ENCODE measurements at regions not wholly inside any gene's neighbourhood (a gene's known extent, or its start where the extent isn't known, plus 50 kb on each side); places are given as distances from the start of the nearest gene placed in this dataset.

- ATAC-seq (no peak), DNase-seq (no peak)
- 82% methylated on average over 2 of the region's 2 CpGs for WGBS (ENCODE audit: insufficient coverage, low coverage, low lambda C conversion rate, missing lambda C conversion rate)
- intact Hi-C loops (cut with DNase I) = no loop called here
- no peak for TF ChIP-seq CTCF (IDR thresholded peaks at IDR 0.05)
- no peak for TF ChIP-seq POLR2A (IDR thresholded peaks at IDR 0.05)
- Histone ChIP-seq H3K4me1 (no peaks in the 10 kb centered on the region), H3K36me3 (no peaks in the 10 kb centered on the region), H3K27me3 (no peaks in the 10 kb centered on the region), H3K27ac (no peak overlapping the region), H3K4me3 (no peak overlapping the region), H3K9me3 (no peaks in the 10 kb centered on the region)
Observed at GRCh38 chr2:6368281-6368680, 497.4 kb downstream of the CMPK2 start.

GRCh38 chr2:6369266-6369665, 496.4 kb downstream of the CMPK2 start:
- no peaks in the 10 kb centered on the region for H3K27me3 ChIP-seq
- H3K27ac ChIP-seq = no peak overlapping the region
- intact Hi-C loops (cut with DNase I) = no loop called here
- no peaks in the 10 kb centered on the region for H3K4me1 ChIP-seq
- ATAC-seq (no peak), DNase-seq (no peak)
- 62% methylated on average over 3 of the region's 3 CpGs for WGBS (ENCODE audit: insufficient coverage, low coverage, low lambda C conversion rate, missing lambda C conversion rate)
- TF ChIP-seq CTCF (IDR thresholded peaks at IDR 0.05) (no peak), POLR2A (IDR thresholded peaks at IDR 0.05) (no peak)
- H3K9me3 ChIP-seq = no peaks in the 10 kb centered on the region
- no peaks in the 10 kb centered on the region for H3K36me3 ChIP-seq
- no peak overlapping the region for H3K4me3 ChIP-seq

- intact Hi-C loops (cut with DNase I) = no loop called here
- WGBS (ENCODE audit: insufficient coverage, low coverage, low lambda C conversion rate, missing lambda C conversion rate) = 65% methylated on average over 7 of the region's 7 CpGs
- Histone ChIP-seq H3K4me1 (no peaks in the 10 kb centered on the region), H3K9me3 (peaks cover 0 to 6% (median 0%) of the 10 kb centered on the region in 4 donors), H3K4me3 (no peak overlapping the region), H3K27ac (no peak overlapping the region), H3K27me3 (no peaks in the 10 kb centered on the region), H3K36me3 (no peaks in the 10 kb centered on the region)
- TF ChIP-seq CTCF (IDR thresholded peaks at IDR 0.05) (no peak), POLR2A (IDR thresholded peaks at IDR 0.05) (no peak)
- ATAC-seq (no peak), DNase-seq (no peak)
Observed at GRCh38 chr2:6370753-6371551, 494.8 kb downstream of the CMPK2 start.

GRCh38 chr2:6372317-6372901, 493.3 kb downstream of the CMPK2 start:
- H3K9me3 ChIP-seq = peaks cover 0 to 6% (median 0%) of the 10 kb centered on the region in 4 donors
- H3K27me3 ChIP-seq = no peaks in the 10 kb centered on the region
- intact Hi-C loops (cut with DNase I) = no loop called here
- no peak for DNase-seq
- no peak overlapping the region for H3K27ac ChIP-seq
- no peak overlapping the region for H3K4me3 ChIP-seq
- H3K4me1 ChIP-seq = no peaks in the 10 kb centered on the region
- no peaks in the 10 kb centered on the region for H3K36me3 ChIP-seq
- 38% methylated on average over 2 of the region's 3 CpGs for WGBS (ENCODE audit: insufficient coverage, low coverage, low lambda C conversion rate, missing lambda C conversion rate)
- ATAC-seq = no peak
- TF ChIP-seq POLR2A (IDR thresholded peaks at IDR 0.05) (no peak), CTCF (IDR thresholded peaks at IDR 0.05) (no peak)

Data from right lobe of liver (tissue), 6 donors.